GM23338 (cell line): ENCODE measurements at regions not wholly inside any gene's neighbourhood (a gene's known extent, or its start where the extent isn't known, plus 50 kb on each side); places are given as distances from the start of the nearest gene placed in this dataset.

Source experiments
- CTCF ChIP-seq, 2 experiments: fragments of 200-600 bp in 1 of 2; sonication (generic) in 1 of 2; conservative IDR thresholded peaks; 2 replicates each; pipeline versions ENCODE4 v1.5.1 to v1.6.1; 2016 to 2017; ENCODE audit warnings: antibody characterized with exemption in 2 of 2, low read depth in 2 of 2, mild to moderate bottlenecking in 2 of 2, moderate library complexity in 1 of 2
- EZH2 ChIP-seq: fragments of 200-600 bp; sonication (generic); IDR thresholded peaks from one replicate; pipeline ENCODE4 v1.8.0; 2017; ENCODE audit warnings: antibody characterized with exemption, mild to moderate bottlenecking, low read depth; ENCODE audit not compliant: unreplicated experiment
- JUNB ChIP-seq: IDR thresholded peaks from one replicate; pipeline ENCODE4 v1.6.1; 2016; ENCODE audit warnings: antibody characterized with exemption; ENCODE audit not compliant: unreplicated experiment
- POLR2AphosphoS5 ChIP-seq: IDR thresholded peaks from 2 replicates; pipeline ENCODE4 v1.6.1; 2016; ENCODE audit warnings: antibody characterized with exemption, low read depth
- REST ChIP-seq: IDR thresholded peaks from one replicate; pipeline ENCODE4 v1.6.1; 2018; ENCODE audit warnings: antibody characterized with exemption; ENCODE audit not compliant: unreplicated experiment
- ZNF114 ChIP-seq: fragments of 250-450 bp; sonication (Bioruptor Pico); IDR thresholded peaks from 2 replicates; pipeline ENCODE4 v1.5.0; 2020; ENCODE audit warnings: mild to moderate bottlenecking, moderate library complexity
- ZNF331 ChIP-seq: fragments of 250-450 bp; sonication (Bioruptor Pico); IDR thresholded peaks from 2 replicates; pipeline ENCODE4 v1.5.0; 2020; ENCODE audit warnings: low read depth, mild to moderate bottlenecking, moderate library complexity
- ZNF462 ChIP-seq: fragments of 250-450 bp; sonication (Bioruptor Pico); IDR thresholded peaks from 2 replicates; pipeline ENCODE4 v1.5.0; 2020; ENCODE audit warnings: mild to moderate bottlenecking, moderate library complexity

GRCh38 chr18:46283268-46283667, 179.1 kb downstream of the HAUS1 start (continued):
- no peak for TF ChIP-seq ZNF462 (CRISPR knock-in tag)
- no peak for TF ChIP-seq ZNF331 (CRISPR knock-in tag)
- TF ChIP-seq EZH2: no peak
- no peak for TF ChIP-seq JUNB
- TF ChIP-seq REST: no peak
- TF ChIP-seq POLR2AphosphoS5: no peak
- no peak for TF ChIP-seq CTCF (conservative IDR thresholded peaks at IDR 0.05; ENCODE audit: low read depth in 2 of 2)
- TF ChIP-seq ZNF114 (CRISPR knock-in tag): no peak
